D341Med (cell line): ENCODE measurements at regions not wholly inside any gene's neighbourhood (a gene's known extent, or its start where the extent isn't known, plus 50 kb on each side); places are given as distances from the start of the nearest gene placed in this dataset.
"Not testable (repeated sequence)": the region's sequence is repeated elsewhere in the genome, so short reads cannot be mapped to it uniquely, and the experiment has no call there.

Source experiments
- DNase-seq: peaks from one replicate; pipeline ENCODE4 v3.0.0; 2012; ENCODE audit warnings: low spot score

DNA sequence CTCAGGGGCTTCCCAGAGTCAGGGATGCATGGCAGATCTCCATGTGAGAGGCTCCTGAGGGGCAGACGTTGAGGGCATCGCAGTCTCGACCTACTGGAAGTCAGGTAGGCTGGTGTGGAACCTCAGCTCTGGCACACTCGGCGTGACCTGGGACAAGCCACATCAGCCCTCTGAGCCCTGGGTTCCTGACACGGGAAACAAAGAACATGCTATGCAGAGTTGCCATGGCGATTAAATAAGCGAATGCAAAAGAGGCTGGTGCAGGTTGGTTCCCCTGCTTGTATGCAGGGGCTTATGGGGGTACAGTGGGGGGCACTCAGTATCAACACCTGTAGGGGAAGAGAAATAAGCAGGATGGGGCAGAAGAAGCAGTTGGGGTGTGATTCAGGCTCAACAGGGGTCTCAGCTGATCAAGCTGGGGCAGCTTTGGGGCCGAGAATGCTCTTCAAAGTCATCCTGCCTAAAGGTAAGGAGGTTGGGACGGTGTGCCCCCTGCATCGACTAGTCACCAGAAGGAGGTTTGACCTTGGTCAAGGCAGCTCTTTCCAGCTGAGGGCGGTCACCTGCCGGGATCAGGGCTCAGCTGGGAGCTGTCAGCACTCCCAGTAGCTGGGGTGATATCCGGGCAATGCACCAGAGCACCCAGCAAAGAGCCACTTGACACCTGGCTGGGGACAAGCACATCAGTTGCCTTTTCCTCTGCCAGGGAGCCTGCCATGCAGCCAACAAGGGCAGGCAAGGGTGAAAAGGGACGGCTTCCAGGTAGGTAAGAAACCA is 442.7 kb downstream of the MIAT start:
- DNase-seq, result no peak

DNA sequence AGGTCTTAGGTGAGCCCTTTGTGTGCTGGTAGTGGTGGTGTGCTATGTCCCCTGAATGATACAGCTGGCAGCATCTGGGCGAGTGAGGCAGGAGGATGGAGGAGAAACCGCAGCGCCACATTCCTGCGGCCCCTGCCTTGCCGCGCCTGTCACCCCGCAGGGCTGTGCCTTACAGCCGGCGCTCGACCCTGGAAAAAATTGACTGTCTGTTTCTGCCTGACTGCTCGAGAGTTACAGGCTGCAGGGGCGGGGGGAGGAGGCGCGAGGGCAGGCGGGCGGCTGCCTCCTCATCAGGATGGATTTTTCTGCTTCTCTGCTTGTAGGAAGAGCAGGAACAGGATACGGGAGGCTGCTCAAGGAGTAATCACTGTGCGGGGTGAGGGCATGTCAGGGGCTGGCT is 443.4 kb downstream of the MIAT start:
- no peak for DNase-seq

DNA sequence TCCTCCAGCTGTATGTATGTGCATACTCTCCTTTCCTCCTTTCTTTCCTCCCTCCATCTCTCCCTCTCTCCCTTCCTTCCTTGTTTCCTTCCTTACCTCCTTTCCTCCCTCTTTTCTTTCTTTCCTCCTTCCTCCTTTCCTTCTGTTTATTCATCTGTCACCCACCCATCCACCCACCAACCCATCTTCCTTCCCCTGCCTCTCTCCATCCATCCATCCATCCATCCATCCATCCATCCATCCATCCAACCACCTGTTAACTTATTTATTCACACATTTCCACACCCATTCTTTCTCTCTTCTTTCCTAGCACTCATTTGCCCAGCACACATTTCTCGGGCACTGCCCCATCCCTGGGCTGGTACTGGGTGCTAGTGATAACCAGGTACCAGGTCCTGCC is 443.9 kb downstream of the MIAT start:
- DNase-seq, result no peak

DNA sequence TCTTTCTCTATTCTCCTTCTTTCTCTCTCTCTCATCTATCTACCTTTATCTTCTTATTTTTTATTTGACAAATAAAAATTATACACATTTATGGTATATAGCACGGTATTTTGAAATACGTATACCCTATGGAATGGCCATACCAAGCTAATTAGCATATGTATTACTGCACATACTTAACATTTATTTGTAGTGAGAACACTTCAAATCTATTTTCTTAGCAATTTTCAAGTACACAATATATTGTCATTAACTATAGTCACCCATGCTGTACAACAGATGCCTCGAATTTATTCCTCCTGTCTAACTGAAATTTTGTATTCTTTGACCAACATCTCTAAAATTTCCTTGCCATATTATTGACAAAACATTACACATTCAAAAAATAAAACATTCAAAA is 447.1 kb downstream of the MIAT start:
- no peak for DNase-seq

DNA sequence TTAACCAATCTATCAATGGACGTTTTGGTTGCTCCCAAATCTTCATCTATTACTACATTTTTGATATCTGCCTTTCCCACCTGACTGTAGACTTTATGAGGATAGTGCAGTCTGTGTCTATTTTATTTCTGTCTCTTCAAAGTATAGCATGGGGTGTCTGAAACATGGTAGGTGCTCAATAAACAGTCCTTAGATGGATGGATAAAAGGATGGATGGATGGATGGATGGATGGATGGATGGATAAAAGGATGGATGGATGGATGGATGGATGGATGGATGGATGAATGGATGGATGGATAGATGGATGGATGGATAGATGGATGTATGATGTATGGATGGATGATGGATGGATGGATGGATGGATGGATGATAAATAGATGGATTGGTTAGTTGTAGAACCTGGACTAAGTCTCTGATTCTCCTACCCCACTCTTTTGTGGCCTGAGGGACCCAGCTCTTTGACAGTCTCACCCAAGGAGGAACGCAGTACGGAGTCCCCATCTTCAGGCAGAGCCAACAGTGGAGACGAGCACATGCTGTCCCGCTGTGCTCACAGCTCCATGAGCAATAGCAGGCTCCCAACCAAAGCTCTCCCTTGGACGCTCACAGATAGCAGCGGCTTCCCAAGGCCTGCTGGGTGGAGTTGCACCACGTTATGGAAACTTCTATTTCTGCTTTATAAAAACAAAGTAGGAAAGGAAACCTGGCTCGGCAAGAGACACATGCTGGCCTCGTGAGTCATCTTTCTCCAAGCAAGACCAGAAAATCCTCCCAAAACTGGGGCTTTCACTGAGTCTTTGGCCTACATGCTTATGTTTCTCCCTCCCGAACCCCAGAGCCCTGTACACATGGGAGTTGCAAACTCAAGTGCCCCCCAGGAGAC is 448.0 kb downstream of the MIAT start:
- DNase-seq, result no peak

DNA sequence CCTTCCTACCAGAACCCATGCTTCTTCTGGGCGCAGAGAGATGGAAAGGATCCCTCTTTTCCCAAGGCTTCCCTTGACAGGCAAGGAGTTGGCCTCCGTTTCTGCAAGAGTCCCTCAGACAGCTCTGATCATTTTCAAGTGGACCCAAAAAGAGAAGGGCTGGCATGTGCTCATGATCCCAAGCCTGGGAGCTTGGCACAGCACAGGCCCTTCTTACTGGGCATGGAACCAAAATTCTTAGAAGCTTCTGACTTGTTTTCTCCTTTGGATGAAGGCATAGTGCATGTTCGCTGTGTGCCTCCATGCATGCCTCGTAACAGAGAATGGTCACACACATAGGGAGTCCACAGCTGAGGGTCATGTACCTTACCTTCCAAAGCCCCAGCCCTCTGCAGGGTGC is 449.6 kb downstream of the MIAT start:
- DNase-seq, result no peak

DNA sequence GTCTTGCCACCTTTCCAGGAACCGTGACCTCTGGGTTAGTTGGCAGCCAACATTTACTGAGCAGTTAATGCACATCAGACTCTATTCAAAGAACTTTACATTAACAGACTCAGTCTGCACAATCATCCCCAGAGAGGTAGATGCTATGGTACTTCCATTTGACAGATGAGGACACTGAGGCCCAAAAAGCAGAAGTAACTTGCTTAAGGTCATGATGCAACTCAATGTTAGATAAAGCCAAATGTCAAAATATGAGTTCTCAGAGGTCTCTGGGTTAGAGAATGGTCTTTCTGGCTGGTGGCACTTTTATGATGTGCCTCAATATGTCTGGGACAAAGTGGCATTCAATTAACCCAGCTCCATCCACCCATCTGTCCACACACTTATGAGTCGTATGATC is 450.0 kb downstream of the MIAT start:
- no peak for DNase-seq

DNA sequence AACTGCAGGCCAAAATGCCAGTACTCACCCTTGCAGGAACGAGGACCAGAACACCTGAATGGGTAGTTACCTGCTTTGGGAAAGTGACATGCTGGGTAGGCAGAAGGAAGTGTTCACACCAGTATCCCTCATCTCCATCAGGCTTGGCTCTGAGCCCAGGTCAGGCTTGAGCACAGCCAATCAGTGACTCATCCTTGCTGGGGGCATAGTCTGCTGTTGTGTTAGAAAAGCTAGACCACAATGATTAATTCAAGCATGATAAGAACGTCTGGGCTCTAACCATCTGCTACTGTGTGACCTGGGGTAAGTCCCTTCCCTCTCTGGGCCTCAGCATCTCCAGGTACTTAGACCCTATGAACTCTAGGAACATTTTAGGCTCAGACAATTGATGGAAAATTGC is 450.4 kb downstream of the MIAT start:
- no peak for DNase-seq

DNA sequence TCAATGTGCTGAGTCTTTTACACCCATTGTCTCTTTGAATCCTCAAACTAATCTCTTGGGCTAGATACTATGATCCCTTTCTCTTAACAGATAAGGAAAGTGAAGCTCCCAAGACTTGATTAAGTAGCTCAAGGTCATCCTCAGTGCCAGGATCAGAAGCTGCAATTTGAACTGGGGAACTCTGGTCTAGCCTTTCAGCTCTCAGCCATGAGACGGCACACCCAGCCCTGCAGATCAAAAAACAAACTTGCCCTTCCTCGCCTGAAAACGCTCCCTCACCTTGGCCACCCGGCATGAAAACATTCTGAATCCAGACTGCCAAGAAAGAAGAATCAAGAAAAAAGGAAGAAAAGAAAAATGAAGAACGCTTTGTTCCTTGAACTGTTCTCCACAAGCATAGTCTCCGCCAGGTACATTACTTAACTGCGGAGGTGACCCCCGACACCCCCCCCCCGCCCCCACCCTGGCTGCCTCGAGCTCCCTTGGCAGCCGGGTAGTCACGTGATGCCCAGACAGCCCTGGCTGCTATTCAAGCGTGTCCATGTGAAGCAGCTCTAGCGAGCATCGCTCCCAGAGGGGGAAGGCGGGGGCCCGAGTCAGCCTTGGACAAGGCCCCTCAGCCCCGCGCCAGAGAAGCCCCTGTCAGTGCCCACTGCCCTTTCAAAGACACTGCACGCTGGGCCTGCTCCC is 451.2 kb downstream of the MIAT start:
- no peak for DNase-seq

DNA sequence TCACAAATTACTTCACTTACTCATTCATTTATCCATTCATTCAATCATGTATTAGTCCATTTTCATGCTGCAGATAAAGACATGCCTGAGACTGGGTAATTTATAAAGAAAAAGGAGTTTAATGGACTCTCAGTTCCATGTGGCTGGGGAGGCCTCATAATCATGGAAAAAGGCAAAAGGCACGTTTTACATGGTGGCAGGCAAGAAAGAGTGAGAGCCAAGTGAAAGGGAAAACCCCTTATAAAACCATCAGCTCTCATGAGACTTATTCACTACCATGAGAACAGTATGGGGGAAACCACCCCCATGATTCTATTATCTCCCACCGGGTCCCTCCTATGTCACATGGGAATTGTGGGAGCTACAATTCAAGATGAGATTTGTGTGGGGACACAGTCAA is 452.0 kb downstream of the MIAT start:
- not testable (repeated sequence) for DNase-seq

DNA sequence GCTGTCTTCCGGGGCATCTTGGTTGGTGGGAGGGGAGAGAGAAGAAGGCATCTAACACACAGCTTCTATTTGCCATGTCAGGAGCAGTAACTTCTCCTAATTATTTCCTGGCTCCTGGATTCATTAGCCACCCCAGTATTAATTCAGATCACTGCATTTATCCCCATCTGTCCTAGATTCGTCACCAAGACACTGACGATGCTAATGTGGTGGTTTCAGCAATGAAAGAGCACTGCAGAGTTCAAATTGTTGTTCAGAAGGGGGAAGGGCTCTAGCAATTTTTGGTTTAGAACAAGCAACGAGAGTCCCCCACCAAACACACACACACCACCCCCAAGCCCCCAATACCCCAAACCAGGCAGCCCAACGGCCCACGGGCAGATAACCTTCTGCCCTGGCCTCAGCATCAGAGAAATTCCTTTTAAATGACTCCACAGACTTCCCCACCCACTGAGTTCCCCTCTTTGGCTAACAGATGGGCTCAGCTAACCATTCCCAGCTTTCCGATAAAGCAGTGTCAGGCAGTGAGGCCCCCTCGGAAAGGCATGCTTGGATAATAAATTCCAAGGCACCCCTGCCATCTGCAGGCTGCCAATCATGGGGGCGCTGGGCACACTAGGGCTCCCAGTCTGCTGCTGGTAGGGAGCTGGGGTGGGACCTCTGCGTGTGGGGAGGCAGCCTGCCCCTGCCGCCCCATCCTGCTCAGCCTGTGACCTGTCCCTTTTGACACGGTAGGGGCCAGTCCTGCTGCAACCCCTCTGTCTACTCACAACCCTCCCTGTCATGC is 453.5 kb downstream of the MIAT start:
- no peak for DNase-seq

DNA sequence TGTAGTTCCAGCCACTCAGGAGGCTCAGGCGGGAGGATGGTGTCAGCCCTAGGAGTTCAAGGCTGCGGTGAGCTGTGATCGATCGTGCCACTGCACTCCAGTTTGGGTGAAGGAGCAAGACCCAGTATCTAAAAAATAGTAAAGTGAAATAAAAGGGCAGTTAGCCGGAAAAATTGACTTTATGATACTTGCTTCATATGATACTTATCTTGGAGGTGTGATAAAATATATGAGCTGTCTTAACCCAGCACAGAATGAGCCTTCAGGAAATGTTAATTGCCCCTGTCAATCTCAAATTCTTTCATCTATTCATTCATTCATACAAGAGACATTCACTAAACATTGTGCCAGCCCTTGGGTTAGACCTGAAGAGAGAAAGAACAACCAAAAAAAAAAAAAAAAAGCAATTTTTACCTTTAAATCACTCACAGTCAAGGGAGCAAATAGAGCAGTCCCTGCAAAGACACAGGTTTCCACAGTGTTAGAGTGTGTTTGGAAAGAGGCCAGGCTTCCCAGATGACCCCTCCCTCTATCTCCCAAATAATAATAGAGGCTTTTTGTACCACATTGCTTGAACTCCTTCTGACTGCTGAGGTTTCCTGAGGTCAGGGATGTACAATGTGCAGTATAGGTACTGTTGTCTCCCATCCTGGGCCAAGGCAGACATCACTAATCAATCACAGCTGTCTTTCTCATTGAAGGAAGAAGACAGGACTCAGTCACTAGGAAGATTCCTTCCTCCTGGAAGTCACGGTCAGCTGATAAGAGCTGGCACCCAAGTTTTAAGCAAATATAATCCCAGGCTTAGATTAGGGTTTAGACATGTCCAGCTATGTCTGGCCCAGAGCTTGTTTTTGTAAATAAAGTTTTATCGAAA is 454.6 kb downstream of the MIAT start:
- no peak for DNase-seq

DNA sequence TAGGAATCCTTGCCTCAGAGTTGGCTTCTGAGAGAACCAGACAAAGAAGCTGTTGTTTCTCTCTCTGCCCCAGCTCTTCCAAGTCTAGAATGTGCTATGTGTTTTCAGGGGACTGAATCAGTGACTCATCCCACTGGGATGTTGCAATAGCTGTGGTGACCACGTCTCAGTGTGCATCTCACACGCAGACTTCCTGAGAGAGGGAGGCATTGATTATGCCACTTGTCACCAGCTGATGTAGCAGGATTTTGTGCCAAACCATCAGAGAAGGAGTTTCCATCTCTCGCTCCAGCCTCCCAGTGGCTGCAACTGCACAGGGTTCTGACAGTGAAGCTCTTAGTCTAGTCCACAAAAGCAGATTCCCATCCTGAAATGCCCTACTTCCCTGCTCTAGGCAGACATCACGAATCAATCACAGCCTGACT is 455.8 kb downstream of the MIAT start:
- no peak for DNase-seq

DNA sequence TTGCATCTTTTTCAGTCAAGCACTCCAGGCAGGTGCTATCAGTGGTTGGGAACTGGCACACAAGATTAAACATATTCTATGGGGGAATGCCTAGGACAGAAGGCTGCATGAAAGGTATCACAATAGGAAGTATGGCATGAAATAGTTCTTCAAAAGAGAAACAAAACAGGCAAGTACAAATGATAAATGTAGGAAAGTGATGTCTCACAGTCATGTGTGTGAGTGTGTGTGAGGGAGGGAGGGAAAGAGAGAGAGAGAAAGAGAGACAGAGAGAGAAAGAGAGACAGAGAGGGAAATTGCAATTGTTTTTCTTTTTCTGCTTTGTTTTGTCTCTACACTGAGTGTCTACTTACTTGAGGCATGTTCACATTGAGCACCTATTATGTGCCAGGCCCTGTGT is 456.3 kb downstream of the MIAT start:
- DNase-seq, result no peak

DNA sequence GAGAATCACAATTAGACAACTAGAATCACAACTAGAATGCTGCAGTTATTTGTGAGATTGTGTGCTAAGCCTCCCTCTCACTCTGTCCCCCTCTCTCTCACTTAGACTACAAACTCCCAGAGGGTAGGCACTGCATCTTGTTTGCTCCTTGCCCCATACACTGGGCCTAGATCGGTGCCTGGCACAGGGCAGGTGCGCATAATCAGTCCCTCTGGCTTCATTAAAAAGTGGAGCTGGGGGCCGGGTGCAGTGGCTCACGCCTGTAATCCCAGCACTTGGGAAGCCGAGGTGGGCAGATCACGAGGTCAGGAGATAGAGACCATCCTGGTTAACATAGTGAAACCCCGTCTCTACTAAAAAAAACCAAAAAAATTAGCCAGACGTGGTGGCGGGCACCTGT is 456.8 kb downstream of the MIAT start:
- DNase-seq, result no peak

DNA sequence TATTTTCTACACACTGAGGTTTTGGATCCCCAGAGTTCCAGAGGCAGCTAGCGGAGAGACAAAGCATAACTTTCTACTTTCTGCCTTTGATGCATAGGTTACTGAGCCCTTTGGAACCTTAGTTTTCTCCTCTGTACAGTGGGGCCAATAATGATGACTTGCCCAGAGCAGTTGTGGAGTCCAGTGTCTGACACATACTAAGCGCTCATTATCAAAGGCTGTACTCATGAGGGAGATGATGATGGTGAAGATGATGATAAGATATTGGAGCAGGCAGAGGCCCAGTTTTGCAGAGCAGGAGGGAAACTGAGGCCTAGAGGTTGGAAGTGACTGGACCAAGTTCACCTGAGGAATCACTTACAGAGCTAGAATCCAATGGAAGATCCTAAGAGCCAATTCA is 458.0 kb downstream of the MIAT start:
- no peak for DNase-seq

DNA sequence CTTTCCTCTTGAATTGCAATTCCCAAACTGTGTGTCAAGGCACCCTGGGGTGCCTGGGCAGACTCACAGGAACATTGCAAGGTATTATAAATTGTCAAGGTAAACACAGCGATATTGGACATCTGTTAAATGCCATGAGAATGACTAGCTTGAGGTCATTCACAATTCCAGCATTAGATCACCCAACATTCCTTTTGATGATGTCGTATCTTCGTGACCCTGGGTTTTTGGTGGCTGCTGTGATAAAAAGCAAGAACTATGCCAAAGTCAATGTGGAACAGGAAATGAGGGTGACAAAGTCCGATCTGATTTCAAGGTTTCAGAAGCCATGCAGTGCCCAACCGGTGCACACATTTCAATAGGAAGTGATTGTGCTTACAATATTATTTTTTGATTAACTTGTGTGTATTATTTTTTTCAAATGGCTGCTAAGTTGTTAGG is 458.4 kb downstream of the MIAT start:
- no peak for DNase-seq

DNA sequence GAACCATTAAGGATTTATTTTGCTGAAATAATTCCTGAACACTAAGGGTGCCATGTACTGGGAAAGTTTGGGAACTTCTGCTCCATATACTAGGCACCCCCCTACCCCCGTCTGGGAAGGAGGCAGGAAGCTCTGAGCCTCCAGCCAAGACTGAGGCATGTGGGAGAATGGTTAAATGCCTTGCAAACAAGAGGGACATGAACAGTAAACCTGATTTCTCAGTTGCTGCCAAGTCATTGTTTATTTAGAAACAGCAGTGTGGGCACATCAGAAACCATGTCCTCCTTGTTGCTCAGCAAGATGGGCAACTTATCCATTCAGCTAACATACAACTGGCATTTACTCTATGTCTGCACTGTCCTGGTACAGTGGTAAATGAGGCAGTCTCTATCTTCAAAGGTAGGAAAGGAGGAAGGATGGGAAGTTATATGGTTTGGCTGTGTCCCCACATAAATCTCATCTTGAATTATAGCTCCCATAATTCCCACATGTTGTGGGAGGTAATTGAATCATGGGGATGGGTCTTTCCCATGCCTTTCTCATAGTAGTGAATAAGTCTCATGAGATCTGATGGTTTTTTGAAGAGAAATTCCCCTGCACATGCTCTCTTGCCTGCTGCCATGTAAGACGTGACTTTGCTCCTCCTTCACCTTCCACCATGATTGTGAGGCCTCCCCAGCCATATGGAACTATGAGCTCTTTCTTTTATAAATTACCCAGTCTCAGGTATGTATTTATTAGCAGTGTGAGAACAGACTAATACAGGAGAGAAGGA is 459.1 kb downstream of the MIAT start:
- DNase-seq, result no peak

DNA sequence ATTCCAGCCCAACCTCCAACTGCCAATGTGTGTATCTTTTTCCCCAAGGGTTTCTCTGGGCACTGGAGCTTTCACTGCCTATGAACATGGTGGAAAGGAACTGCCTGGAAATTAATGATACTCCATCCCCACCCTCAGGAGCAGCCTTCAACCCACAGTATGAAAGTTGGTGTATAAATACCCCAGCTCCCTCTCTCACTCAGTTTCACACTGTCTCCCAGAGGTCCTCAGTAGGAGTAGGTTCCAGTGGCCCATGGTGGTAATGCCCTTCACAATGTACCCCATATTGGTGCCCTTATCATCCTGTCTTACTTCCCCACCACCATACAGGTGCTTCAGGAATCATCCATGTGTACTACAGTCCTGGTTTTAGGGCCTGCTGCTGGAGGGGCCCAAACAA is 462.6 kb downstream of the MIAT start:
- no peak for DNase-seq

DNA sequence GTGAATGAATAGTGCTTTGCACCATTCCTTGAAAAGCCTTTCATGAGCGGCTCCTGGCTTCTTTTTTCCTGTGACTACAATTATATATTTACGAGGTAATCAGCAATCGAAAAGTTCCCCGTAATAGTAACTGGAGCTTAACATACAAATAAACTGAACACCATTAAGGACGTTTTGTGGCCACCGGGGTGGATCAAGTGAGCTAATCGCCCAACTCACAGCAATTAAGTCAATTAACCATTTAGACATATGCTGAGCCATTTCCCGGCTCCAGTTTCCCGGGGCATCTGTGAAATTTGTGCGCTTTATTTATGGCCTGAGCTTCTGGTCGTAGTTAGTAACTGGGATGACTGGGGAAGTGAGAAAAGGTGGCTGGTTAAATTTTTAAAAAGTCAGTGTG is 465.2 kb downstream of the MIAT start:
- no peak for DNase-seq
